Mesenchymal stem cell (in vitro differentiated cells and primary cell): ENCODE measurements at regions not wholly inside any gene's neighbourhood (a gene's known extent, or its start where the extent isn't known, plus 50 kb on each side); places are given as distances from the start of the nearest gene placed in this dataset.

ENCODE experiments used
- DNase-seq: peaks from one replicate; pipeline ENCODE4 v3.0.0-alpha.2; 2013
- H2AFZ ChIP-seq: one replicate; pipeline ENCODE4 v1.6.1; 2013; ENCODE audit warnings: low read depth, mild to moderate bottlenecking, control low read depth, inconsistent platforms, low read length, moderate library complexity
- H2AK5ac ChIP-seq: 2 replicates; pipeline ENCODE4 v1.6.1; 2013; ENCODE audit warnings: low read length, moderate library complexity, mild to moderate bottlenecking, inconsistent platforms; ENCODE audit not compliant: severe bottlenecking
- H2BK120ac ChIP-seq: one replicate; pipeline ENCODE4 v1.6.1; 2013; ENCODE audit warnings: low read depth, mild to moderate bottlenecking, inconsistent platforms, low read length, moderate library complexity
- H2BK12ac ChIP-seq, 2 experiments: one replicate each; pipeline ENCODE4 v1.6.1; 2013; ENCODE audit warnings: inconsistent platforms in 2 of 2, low read length in 2 of 2, mild to moderate bottlenecking in 2 of 2, moderate library complexity in 2 of 2, control low read depth in 1 of 2
- H2BK15ac ChIP-seq: one replicate; pipeline ENCODE4 v1.6.1; 2013; ENCODE audit warnings: mild to moderate bottlenecking, low read depth, inconsistent platforms; ENCODE audit not compliant: poor library complexity, severe bottlenecking
- H2BK5ac ChIP-seq: 2 replicates; pipeline ENCODE4 v1.6.1; 2013; ENCODE audit warnings: low read depth, mild to moderate bottlenecking, low read length, control low read depth, inconsistent platforms; ENCODE audit not compliant: poor library complexity, severe bottlenecking
- H3K14ac ChIP-seq, 2 experiments: one replicate each; pipeline ENCODE4 v1.6.1; 2013; ENCODE audit warnings: inconsistent platforms in 2 of 2, low read length in 2 of 2, control low read depth in 1 of 2, mild to moderate bottlenecking in 1 of 2, moderate library complexity in 1 of 2
- H3K18ac ChIP-seq, 2 experiments: one replicate each; pipeline ENCODE4 v1.6.1; 2013; ENCODE audit warnings: inconsistent platforms in 2 of 2, low read length in 2 of 2, control low read depth in 1 of 2, low read depth in 1 of 2, mild to moderate bottlenecking in 1 of 2
- H3K23ac ChIP-seq, 2 experiments: one replicate each; pipeline ENCODE4 v1.6.1; 2013; ENCODE audit warnings: inconsistent platforms in 2 of 2, low read length in 2 of 2, mild to moderate bottlenecking in 2 of 2, moderate library complexity in 2 of 2, control low read depth in 1 of 2
- H3K27ac ChIP-seq: 2 replicates; pipeline ENCODE4 v1.5.1; 2013; ENCODE audit warnings: mild to moderate bottlenecking, moderate library complexity, low read length, control low read depth, inconsistent platforms; ENCODE audit not compliant: poor library complexity, severe bottlenecking
- H3K27me3 ChIP-seq, 2 experiments: 2 replicates each; pipeline versions ENCODE4 v1.6.1 to v1.7.0; 2013; ENCODE audit warnings: low read length in 2 of 2, mild to moderate bottlenecking in 2 of 2, moderate library complexity in 2 of 2, control low read depth in 1 of 2, inconsistent platforms in 1 of 2; ENCODE audit not compliant: control insufficient read depth in 1 of 2, insufficient read depth in 1 of 2
- H3K36me3 ChIP-seq, 2 experiments: 2 replicates each; pipeline versions ENCODE4 v1.6.1 to v1.7.0; 2013; ENCODE audit warnings: low read length in 2 of 2, control low read depth in 1 of 2, inconsistent platforms in 1 of 2, low read depth in 1 of 2, mild to moderate bottlenecking in 1 of 2; ENCODE audit not compliant: insufficient read depth in 2 of 2, control insufficient read depth in 1 of 2
- H3K4ac ChIP-seq, 2 experiments: one replicate each; pipeline ENCODE4 v1.6.1; 2013; ENCODE audit warnings: inconsistent platforms in 2 of 2, low read length in 2 of 2, mild to moderate bottlenecking in 2 of 2, moderate library complexity in 2 of 2, control low read depth in 1 of 2, low read depth in 1 of 2
- H3K4me1 ChIP-seq: 2 replicates; pipeline ENCODE4 v1.6.1; 2013; ENCODE audit warnings: low read depth, low read length, control low read depth; ENCODE audit not compliant: control insufficient read depth, insufficient read depth
- H3K4me2 ChIP-seq: 2 replicates; pipeline ENCODE4 v1.6.1; 2013; ENCODE audit warnings: low read length, mild to moderate bottlenecking, inconsistent platforms; ENCODE audit not compliant: poor library complexity, severe bottlenecking
- H3K4me3 ChIP-seq, 2 experiments: 2 replicates each; pipeline versions ENCODE4 v1.5.1 to v1.7.0; 2013; ENCODE audit warnings: low read length in 2 of 2, mild to moderate bottlenecking in 2 of 2, control low read depth in 1 of 2, low read depth in 1 of 2; ENCODE audit not compliant: insufficient read depth in 1 of 2
- H3K79me1 ChIP-seq: replicated peaks from 2 replicates; pipeline ENCODE4 v1.6.1; 2013; ENCODE audit warnings: mild to moderate bottlenecking, control low read depth, low read length, inconsistent platforms; ENCODE audit not compliant: poor library complexity, severe bottlenecking
- H3K9ac ChIP-seq: 2 replicates; pipeline ENCODE4 v1.7.0; 2013; ENCODE audit warnings: mild to moderate bottlenecking, low read length, moderate library complexity
- H3K9me3 ChIP-seq: 2 replicates; pipeline ENCODE4 v1.7.0; 2013; ENCODE audit warnings: mild to moderate bottlenecking, low read length; ENCODE audit not compliant: control insufficient read depth
- H4K8ac ChIP-seq: one replicate; pipeline ENCODE4 v1.6.1; 2013; ENCODE audit warnings: inconsistent platforms, mild to moderate bottlenecking, low read length, moderate library complexity
- H4K91ac ChIP-seq: one replicate; pipeline ENCODE4 v1.6.1; 2013; ENCODE audit warnings: mild to moderate bottlenecking, low read length, inconsistent platforms
- WGBS: methylation state at CpG from one replicate; pipeline ENCODE4 v1.1.7; 2013; ENCODE audit warnings: mixed read lengths; 5-methylcytosine and 5-hydroxymethylcytosine counted together

DNA sequence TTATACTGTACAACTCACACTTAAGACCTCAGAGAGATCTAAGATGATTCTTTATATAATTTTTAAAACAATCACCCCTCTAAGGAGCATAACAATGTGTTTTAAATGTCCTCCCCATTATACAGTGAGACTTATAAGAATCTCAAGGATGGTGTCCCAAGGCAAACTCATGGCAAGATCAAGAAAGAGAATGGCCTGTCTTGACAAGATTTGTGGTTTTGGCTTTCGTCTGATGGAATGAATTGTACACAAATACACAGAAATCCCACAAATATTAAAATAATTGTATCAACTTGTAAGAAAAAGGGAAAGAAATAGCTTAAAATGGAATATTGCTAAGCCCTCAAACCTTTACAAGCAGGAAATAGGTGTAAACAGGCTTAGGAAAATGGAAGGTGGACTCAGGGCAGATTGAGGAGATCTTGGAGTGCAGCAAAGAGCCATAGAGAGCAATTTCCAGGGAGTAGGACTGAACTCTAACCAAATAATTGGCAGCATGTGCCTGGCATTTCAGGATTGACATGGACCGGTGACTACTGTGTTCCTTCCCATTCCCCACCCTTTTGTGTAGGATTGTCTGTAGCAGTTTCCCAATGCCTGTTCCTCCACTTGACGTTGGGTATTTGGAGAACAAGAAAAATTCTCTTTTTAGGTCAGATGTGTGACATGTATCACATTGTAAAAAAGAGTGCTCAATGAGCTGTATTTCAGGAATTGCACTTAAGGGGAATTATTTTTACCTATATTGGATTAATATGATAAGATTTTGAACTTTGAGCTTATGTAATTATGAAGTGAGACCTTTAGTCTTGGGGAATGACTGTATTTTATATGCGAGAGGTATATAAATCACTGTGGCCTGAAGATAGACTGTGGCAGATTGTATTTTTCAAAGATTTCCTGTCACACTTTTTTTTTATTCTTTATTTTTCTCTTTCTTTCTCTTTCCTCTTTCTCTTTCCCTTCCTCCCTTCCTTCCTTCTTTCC, 317.8 kb upstream of the SLITRK3 start:
- H2AK5ac ChIP-seq = no peak overlapping the region
- H3K4ac ChIP-seq = no peak overlapping the region
- H3K27ac ChIP-seq = no peak overlapping the region
- H3K27me3 ChIP-seq = no peaks in the 10 kb centered on the region
- H4K91ac ChIP-seq = no peak overlapping the region
- no peak overlapping the region for H2BK12ac ChIP-seq
- H2BK5ac ChIP-seq = no peak overlapping the region
- H3K79me1 ChIP-seq = no peaks in the 10 kb centered on the region
- H3K18ac ChIP-seq = no peak overlapping the region
- H3K36me3 ChIP-seq = no peaks in the 10 kb centered on the region
- no peak overlapping the region for H3K4me3 ChIP-seq
- H3K4me1 ChIP-seq = no peaks in the 10 kb centered on the region
- H3K14ac ChIP-seq = no peak overlapping the region
- H3K9ac ChIP-seq = no peak overlapping the region
- H2AFZ ChIP-seq = no peak overlapping the region
- H2BK15ac ChIP-seq = no peak overlapping the region
- no peaks in the 10 kb centered on the region for H3K9me3 ChIP-seq
- H2BK120ac ChIP-seq = no peak overlapping the region
- no peak for DNase-seq
- 82% methylated on average over 2 of the region's 4 CpGs for WGBS
- no peak overlapping the region for H3K23ac ChIP-seq
- H4K8ac ChIP-seq = no peak overlapping the region
- no peak overlapping the region for H3K4me2 ChIP-seq

DNA sequence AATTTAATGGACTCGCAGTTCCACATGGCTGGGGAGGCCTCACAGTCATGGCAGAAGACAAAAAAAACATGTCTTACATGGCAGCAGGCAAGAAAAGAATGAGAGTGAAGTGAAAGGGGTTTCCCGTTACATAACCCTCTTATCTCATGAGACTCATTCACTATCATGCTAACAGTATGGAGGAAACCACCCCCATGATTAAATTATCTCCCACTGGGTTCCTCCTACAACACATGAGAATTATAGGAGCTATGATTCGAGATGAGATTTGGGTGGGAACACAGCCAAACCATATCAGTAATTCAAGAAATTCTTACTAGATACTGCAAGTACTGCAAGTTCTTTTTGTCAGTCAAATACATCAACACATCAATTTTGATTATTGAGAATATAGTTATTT, 311.4 kb upstream of the SLITRK3 start:
- Histone ChIP-seq H3K9ac (no peak overlapping the region), H3K36me3 (no peaks in the 10 kb centered on the region), H3K4me1 (no peaks in the 10 kb centered on the region), H3K4ac (no peak overlapping the region), H4K8ac (no peak overlapping the region), H4K91ac (no peak overlapping the region), H3K27me3 (no peaks in the 10 kb centered on the region), H2BK15ac (no peak overlapping the region), H3K4me2 (no peak overlapping the region), H3K14ac (no peak overlapping the region), H3K4me3 (no peak overlapping the region), H3K9me3 (peaks cover 30% of the 10 kb centered on the region), H2AFZ (no peak overlapping the region), H3K27ac (no peak overlapping the region), H2AK5ac (no peak overlapping the region), H3K79me1 (no peaks in the 10 kb centered on the region), H2BK120ac (no peak overlapping the region), H3K18ac (no peak overlapping the region), H3K23ac (no peak overlapping the region), H2BK5ac (no peak overlapping the region), H2BK12ac (no peak overlapping the region)
- 100% methylated on average over 1 of the region's 3 CpGs for WGBS
- no peak for DNase-seq

GRCh38 chr3:165507060-165507459, 310.9 kb upstream of the SLITRK3 start:
- H4K91ac ChIP-seq = no peak overlapping the region
- H3K4me3 ChIP-seq = no peak overlapping the region
- no peak overlapping the region for H2BK15ac ChIP-seq
- no peak overlapping the region for H2AFZ ChIP-seq
- peaks cover 30% of the 10 kb centered on the region for H3K9me3 ChIP-seq
- no peak overlapping the region for H3K18ac ChIP-seq
- DNase-seq = no peak
- no peaks in the 10 kb centered on the region for H3K27me3 ChIP-seq
- WGBS = no CpG with 5 or more reads among the region's 1 CpG
- H2BK5ac ChIP-seq = no peak overlapping the region
- no peak overlapping the region for H2BK12ac ChIP-seq
- H3K23ac ChIP-seq = no peak overlapping the region
- H2BK120ac ChIP-seq = no peak overlapping the region
- no peak overlapping the region for H3K9ac ChIP-seq
- no peaks in the 10 kb centered on the region for H3K4me1 ChIP-seq
- H3K4me2 ChIP-seq = no peak overlapping the region
- H3K79me1 ChIP-seq = no peaks in the 10 kb centered on the region
- no peak overlapping the region for H4K8ac ChIP-seq
- H2AK5ac ChIP-seq = no peak overlapping the region
- H3K27ac ChIP-seq = no peak overlapping the region
- no peaks in the 10 kb centered on the region for H3K36me3 ChIP-seq
- no peak overlapping the region for H3K14ac ChIP-seq
- no peak overlapping the region for H3K4ac ChIP-seq

DNA sequence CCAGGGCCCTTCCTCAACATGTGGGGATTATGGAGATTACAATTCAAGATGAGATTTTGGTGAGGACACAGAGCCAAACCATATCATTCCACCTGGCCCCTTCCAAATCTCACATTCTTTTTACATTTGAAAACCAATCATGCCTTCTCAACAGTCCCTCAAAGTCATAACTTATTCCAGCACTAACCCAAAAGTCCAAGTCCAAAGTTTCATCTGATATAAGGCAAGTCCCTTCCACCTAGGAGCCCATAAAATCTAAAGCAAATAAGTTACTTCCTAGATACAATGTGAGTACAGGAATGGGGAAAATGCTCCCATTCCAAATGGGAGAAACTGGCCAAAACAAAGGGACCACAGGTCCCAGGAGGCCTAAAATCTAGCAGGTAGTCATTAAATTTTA, 309.5 kb upstream of the SLITRK3 start:
- no peak overlapping the region for H4K8ac ChIP-seq

More for the DNA sequence above, 309.5 kb upstream of the SLITRK3 start:
- no peak overlapping the region for H3K18ac ChIP-seq
- peaks cover 30% of the 10 kb centered on the region for H3K9me3 ChIP-seq
- no peak overlapping the region for H3K4me2 ChIP-seq
- no peaks in the 10 kb centered on the region for H3K27me3 ChIP-seq
- H3K23ac ChIP-seq = no peak overlapping the region
- H3K4me1 ChIP-seq = no peaks in the 10 kb centered on the region
- H3K36me3 ChIP-seq = no peaks in the 10 kb centered on the region
- H3K27ac ChIP-seq = no peak overlapping the region
- H2BK5ac ChIP-seq = no peak overlapping the region
- DNase-seq = no peak
- no peak overlapping the region for H2AK5ac ChIP-seq
- H2BK120ac ChIP-seq = no peak overlapping the region
- H2BK12ac ChIP-seq = no peak overlapping the region
- H2AFZ ChIP-seq = no peak overlapping the region
- H3K4ac ChIP-seq = no peak overlapping the region
- H3K79me1 ChIP-seq = no peaks in the 10 kb centered on the region
- no peak overlapping the region for H3K14ac ChIP-seq
- H2BK15ac ChIP-seq = no peak overlapping the region
- no peak overlapping the region for H4K91ac ChIP-seq
- H3K4me3 ChIP-seq = no peak overlapping the region
- H3K9ac ChIP-seq = no peak overlapping the region
